Breast epithelium (tissue), 4 donors: ENCODE measurements at regions not wholly inside any gene's neighbourhood (a gene's known extent, or its start where the extent isn't known, plus 50 kb on each side); places are given as distances from the start of the nearest gene placed in this dataset.

Source experiments
- DNase-seq, 2 donors: peaks; one replicate each; pipeline ENCODE4 v3.0.0-alpha.2; 2019; ENCODE audit warnings: low spot score in 2 of 2
- H3K27ac ChIP-seq, 2 donors: fragments of 200-600 bp; sonication (generic) in 1 of 2; one replicate each; pipeline ENCODE4 v1.5.1; 2016 to 2019; ENCODE audit warnings: mild to moderate bottlenecking in 1 of 2
- H3K27me3 ChIP-seq, 2 donors: fragments of 200-600 bp; sonication (generic) in 1 of 2; one replicate each; pipeline versions ENCODE4 v1.5.1 to v1.6.0; 2017 to 2019; ENCODE audit warnings: control low read depth in 1 of 2, mild to moderate bottlenecking in 1 of 2
- H3K36me3 ChIP-seq: fragments of 200-600 bp; one replicate; pipeline ENCODE4 v1.5.1; 2019
- H3K4me1 ChIP-seq, 2 donors: fragments of 200-600 bp; sonication (generic); one replicate each; pipeline ENCODE4 v1.5.1; 2016 to 2019; ENCODE audit warnings: control low read depth in 1 of 2
- H3K4me3 ChIP-seq, 3 donors: fragments of 200-600 bp; sonication (generic); 1 replicate in 2 of 3; 2 replicates in 1 of 3; pipeline ENCODE4 v1.5.1; 2016 to 2019; ENCODE audit warnings: mild to moderate bottlenecking in 3 of 3, moderate library complexity in 2 of 3
- H3K9me3 ChIP-seq, 2 donors: fragments of 200-600 bp; sonication (generic) in 1 of 2; one replicate each; pipeline ENCODE4 v1.5.1; 2016 to 2019; ENCODE audit warnings: control low read depth in 1 of 2
- POLR2A ChIP-seq: fragments of 450-650 bp; IDR thresholded peaks from one replicate; pipeline ENCODE4 v1.6.1; 2016; ENCODE audit warnings: antibody characterized with exemption, mild to moderate bottlenecking, moderate library complexity
- POLR2AphosphoS5 ChIP-seq, 3 donors: sonication (generic); formaldehyde crosslinking; IDR thresholded peaks; one replicate each; pipeline ENCODE4 v1.6.1; 2017; ENCODE audit warnings: antibody characterized with exemption in 3 of 3
- intact Hi-C: fragments of 100-400 bp; cut with DNase I; formaldehyde crosslinking; loops from one replicate; pipeline ENCODE4 v1.15.1; 2023; ENCODE audit warnings: low total_unique reads
- TF ChIP-seq, protein P1 (sequence below), 3 donors: fragments of 450-650 bp; IDR thresholded peaks; one replicate each; pipeline ENCODE4 v1.5.1; 2016 to 2017; ENCODE audit warnings: antibody characterized with exemption in 3 of 3, mild to moderate bottlenecking in 3 of 3, moderate library complexity in 3 of 3

DNA sequence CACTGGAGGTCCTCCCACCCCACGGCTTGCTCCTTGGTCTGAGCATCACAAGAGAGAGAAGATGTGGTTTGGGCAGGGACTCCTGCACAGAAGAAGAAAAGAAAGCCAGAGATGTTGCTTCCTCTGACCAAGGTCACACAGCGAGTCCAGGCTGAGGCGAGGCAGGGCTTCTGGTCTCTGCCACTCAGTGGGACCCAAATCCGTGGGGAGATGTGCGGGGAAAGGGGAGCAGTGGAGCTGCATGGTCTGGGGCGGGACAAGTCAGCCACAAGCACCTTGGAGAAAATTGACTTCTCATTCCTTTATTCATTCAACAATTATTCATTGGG, 150.9 kb downstream of the C9orf50 start:
- TF ChIP-seq, protein P1, sequence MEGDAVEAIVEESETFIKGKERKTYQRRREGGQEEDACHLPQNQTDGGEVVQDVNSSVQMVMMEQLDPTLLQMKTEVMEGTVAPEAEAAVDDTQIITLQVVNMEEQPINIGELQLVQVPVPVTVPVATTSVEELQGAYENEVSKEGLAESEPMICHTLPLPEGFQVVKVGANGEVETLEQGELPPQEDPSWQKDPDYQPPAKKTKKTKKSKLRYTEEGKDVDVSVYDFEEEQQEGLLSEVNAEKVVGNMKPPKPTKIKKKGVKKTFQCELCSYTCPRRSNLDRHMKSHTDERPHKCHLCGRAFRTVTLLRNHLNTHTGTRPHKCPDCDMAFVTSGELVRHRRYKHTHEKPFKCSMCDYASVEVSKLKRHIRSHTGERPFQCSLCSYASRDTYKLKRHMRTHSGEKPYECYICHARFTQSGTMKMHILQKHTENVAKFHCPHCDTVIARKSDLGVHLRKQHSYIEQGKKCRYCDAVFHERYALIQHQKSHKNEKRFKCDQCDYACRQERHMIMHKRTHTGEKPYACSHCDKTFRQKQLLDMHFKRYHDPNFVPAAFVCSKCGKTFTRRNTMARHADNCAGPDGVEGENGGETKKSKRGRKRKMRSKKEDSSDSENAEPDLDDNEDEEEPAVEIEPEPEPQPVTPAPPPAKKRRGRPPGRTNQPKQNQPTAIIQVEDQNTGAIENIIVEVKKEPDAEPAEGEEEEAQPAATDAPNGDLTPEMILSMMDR (IDR thresholded peaks at IDR 0.05): no peak
- TF ChIP-seq POLR2A (no peak), POLR2AphosphoS5 (IDR thresholded peaks at IDR 0.05) (no peak)
- peaks cover 10 to 34% of the 10 kb centered on the region in 2 donors for H3K4me1 ChIP-seq
- no peak overlapping the region for H3K4me3 ChIP-seq
- H3K27ac ChIP-seq: no peak overlapping the region
- intact Hi-C loops: loop anchor here (10.0 kb wide), 1 partner anchor 135 kb away; no protein-coding TSS in a partner anchor
- no peak for DNase-seq
- H3K36me3 ChIP-seq: no peaks in the 10 kb centered on the region
- H3K27me3 ChIP-seq: no peaks in the 10 kb centered on the region
- no peaks in the 10 kb centered on the region for H3K9me3 ChIP-seq

DNA sequence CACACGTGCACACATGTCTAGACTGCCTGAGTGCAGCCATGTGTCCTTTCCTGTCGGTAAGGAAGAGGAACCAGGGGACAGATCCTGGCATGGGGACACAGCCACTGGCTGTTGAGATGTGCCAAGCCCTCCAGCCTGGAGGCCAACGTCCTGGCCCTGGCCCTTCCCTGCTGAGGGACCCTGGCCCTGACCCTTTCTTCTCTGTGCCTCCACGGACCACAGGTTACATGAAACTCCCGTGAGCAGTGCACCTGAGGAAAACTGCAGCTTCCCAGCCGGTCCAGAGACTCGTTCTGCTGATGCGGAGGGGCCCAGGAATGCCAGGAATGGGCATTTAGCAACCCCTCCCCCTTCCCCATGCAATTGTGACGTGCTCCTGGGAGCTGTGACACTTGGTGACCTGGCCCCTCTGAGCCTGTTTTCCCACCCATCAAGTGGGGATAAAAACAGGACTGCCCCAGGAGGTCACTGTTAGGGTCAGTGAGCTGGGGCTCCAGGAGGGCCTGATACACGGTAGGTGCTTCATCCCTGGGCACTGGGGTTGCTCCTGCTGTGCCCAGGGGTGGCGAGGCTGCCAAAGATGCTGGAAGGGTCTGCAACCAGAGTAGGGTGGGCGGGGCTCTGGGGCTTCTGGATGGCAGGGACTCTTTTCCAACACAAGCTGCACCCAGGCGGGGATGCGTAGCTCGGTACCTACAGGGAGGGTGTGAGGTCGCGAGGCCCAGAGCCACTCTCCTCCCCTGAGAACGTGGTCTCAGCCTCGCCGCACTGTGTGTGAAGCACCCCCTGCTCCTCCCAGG, 151.5 kb downstream of the C9orf50 start:
- no peaks in the 10 kb centered on the region for H3K9me3 ChIP-seq
- no peak for TF ChIP-seq POLR2AphosphoS5 (IDR thresholded peaks at IDR 0.05)
- TF ChIP-seq, protein P1 (IDR thresholded peaks at IDR 0.05): no peak
- TF ChIP-seq POLR2A: no peak
- no peak for DNase-seq
- H3K27ac ChIP-seq: no peak overlapping the region
- H3K4me3 ChIP-seq: no peak overlapping the region
- H3K36me3 ChIP-seq: no peaks in the 10 kb centered on the region
- peaks cover 13 to 36% of the 10 kb centered on the region in 2 donors for H3K4me1 ChIP-seq
- H3K27me3 ChIP-seq: no peaks in the 10 kb centered on the region
- intact Hi-C loops: loop anchor here (10.0 kb wide), 1 partner anchor 135 kb away; no protein-coding TSS in a partner anchor

DNA sequence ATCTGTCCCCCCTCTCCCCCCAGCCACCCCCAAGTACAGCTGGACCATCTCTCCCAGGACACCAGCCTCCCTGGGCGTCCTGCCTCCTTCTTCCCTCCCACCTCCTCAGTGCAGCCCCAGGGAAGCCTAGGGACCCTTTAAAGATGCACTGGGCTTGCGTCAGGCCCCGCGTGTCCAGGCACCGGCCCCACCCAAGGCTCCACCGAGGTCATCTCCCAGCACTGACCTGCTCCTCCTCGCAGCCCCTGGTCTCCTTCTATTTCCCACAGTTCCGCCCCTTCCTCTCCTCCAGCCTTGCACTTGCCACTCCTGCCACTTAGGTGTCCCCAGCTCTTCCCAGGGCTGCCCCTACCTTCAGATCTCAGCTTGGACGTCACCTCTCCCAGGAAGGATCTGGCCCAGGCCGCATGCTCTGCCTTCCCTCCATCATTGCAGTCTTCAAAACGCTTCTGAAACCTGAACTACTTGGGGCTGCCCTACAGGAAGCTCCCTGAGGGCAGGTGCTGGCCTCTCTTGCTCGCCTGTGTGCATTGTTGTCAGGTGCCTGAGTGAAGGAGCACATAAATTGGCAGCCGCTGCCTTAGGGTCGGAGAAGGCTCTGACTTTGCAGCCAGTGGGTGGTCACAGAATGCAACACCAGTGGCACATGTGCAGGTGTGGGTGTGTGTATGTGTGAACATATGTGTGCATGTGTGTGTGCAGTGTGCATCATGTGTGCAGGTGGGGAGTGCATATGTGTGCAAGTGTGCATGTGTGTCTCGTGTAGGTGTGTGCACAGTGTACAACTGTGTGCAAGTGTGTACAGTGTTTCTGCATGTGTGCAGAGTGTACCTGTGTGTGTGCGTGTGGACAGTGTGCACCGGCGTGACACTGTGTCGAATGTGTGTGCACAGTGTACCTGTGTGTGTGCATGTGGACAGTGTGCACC, 152.9 kb downstream of the C9orf50 start:
- Histone ChIP-seq H3K4me3 (no peak overlapping the region), H3K9me3 (no peaks in the 10 kb centered on the region), H3K27me3 (no peaks in the 10 kb centered on the region), H3K4me1 (peaks cover 13 to 24% of the 10 kb centered on the region in 2 donors), H3K36me3 (no peaks in the 10 kb centered on the region), H3K27ac (no peak overlapping the region)
- DNase-seq: no peak
- TF ChIP-seq POLR2AphosphoS5 (IDR thresholded peaks at IDR 0.05) (no peak), POLR2A (no peak)
- TF ChIP-seq, protein P1 (IDR thresholded peaks at IDR 0.05): no peak
- intact Hi-C loops: loop anchor here (1.0 to 10.0 kb wide), 2 partner anchors 37 to 133 kb away; no protein-coding TSS in a partner anchor

DNA sequence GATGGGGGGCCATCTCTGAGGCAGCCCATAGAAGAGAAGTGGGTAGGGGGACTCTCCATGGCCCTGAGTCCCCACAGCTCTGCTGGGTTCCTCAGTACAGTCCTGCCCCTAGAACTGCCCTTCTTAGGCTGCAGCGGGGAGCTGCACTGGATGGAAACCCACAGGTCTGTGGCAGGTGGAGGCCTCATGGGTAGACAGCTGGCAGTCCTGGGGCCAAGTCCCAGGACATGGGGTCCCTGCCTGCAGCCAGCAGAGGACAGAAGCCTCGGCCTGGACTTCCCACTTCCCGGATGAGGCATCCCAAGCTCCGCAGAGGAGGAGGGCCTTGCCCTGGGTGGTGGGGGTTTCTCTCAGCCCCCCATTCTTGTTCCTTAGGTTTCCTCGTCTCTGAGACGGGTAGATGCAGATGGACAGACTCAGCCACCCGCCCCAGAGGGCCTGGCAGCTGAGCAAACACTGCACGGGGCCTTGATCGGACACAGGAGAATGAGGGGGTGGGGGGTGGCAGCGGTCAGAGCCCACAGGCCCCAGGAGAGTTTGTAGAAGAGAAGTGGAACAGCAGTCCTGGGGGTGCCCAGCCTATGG, 153.8 kb downstream of the C9orf50 start:
- no peak for DNase-seq
- Histone ChIP-seq H3K27me3 (no peaks in the 10 kb centered on the region), H3K9me3 (no peaks in the 10 kb centered on the region), H3K4me1 (peaks cover 13 to 21% of the 10 kb centered on the region in 2 donors), H3K36me3 (no peaks in the 10 kb centered on the region), H3K27ac (peak overlapping the region in 1 of 2 donors; percentile 64), H3K4me3 (no peak overlapping the region)
- intact Hi-C loops: loop anchor here (1.0 to 10.0 kb wide), 2 partner anchors 36 to 132 kb away; no protein-coding TSS in a partner anchor
- TF ChIP-seq POLR2AphosphoS5 (IDR thresholded peaks at IDR 0.05): no peak
- TF ChIP-seq POLR2A: no peak
- TF ChIP-seq, protein P1 (IDR thresholded peaks at IDR 0.05): no peak
